HEK293 (cell line): ENCODE measurements at regions not wholly inside any gene's neighbourhood (a gene's known extent, or its start where the extent isn't known, plus 50 kb on each side); places are given as distances from the start of the nearest gene placed in this dataset.
A peak's percentile ranks its signal among the peaks of the same experiment; 100 is the strongest.

Experiments used
- CTCF ChIA-PET: fragments of 350-600 bp; formaldehyde crosslinking; extraction: SDS; loops from one replicate; lab custom pipeline; 2021; ENCODE audit warnings: antibody characterized with exemption; lab: Yijun Ruan, JAX
- POLR2A ChIA-PET: fragments of 300-600 bp; formaldehyde crosslinking; extraction: SDS; loops from one replicate; lab custom pipeline; 2020; ENCODE audit warnings: antibody characterized with exemption, inconsistent platforms; lab: Yijun Ruan, JAX
- H3K27ac ChIP-seq: fragments of 200-500 bp; sonication (Bioruptor generic); 2 replicates; pipeline ENCODE4 v1.5.1; 2014; ENCODE audit warnings: low read depth, low read length, control low read depth, inconsistent platforms; ENCODE audit errors: extremely low read depth
- H3K36me3 ChIP-seq, 2 experiments: fragments of 200-500 bp in 1 of 2; sonication (Bioruptor generic) in 1 of 2; 1 replicate in 1 of 2; 2 replicates in 1 of 2; pipeline ENCODE4 v1.5.1; 2014 to 2017; ENCODE audit warnings: inconsistent platforms in 2 of 2, low read length in 2 of 2; ENCODE audit not compliant: control insufficient read depth in 2 of 2, insufficient read depth in 1 of 2
- H3K4me1 ChIP-seq: fragments of 200-500 bp; sonication (Bioruptor generic); 2 replicates; pipeline ENCODE4 v1.5.1; 2014; ENCODE audit warnings: mild to moderate bottlenecking, low read length, inconsistent platforms; ENCODE audit not compliant: control insufficient read depth, insufficient read depth
- H3K4me3 ChIP-seq: 2 replicates; pipeline ENCODE4 v1.5.1; 2011; ENCODE audit warnings: low read depth, mild to moderate bottlenecking, control low read depth, low read length, moderate library complexity
- H3K9me3 ChIP-seq: fragments of 200-500 bp; sonication (Bioruptor generic); 2 replicates; pipeline ENCODE4 v1.5.1; 2014; ENCODE audit warnings: low read depth, low read length, inconsistent platforms; ENCODE audit not compliant: control insufficient read depth, insufficient read depth
- BCL11A ChIP-seq: fragments of 450-650 bp; formaldehyde crosslinking; IDR thresholded peaks from 2 replicates; pipeline ENCODE4 v1.5.1; 2016; ENCODE audit warnings: low read depth, missing biosample characterization, missing genetic modification characterization
- GFI1B ChIP-seq: fragments of 450-650 bp; formaldehyde crosslinking; IDR thresholded peaks from 2 replicates; pipeline ENCODE4 v1.5.1; 2016; ENCODE audit warnings: missing biosample characterization, missing genetic modification characterization
- GLIS1 ChIP-seq: fragments of 450-650 bp; formaldehyde crosslinking; IDR thresholded peaks from 2 replicates; pipeline ENCODE4 v1.5.1; 2016; ENCODE audit warnings: missing biosample characterization, missing genetic modification characterization
- GLIS2 ChIP-seq: fragments of 450-650 bp; formaldehyde crosslinking; IDR thresholded peaks from 2 replicates; pipeline ENCODE4 v1.5.1; 2016; ENCODE audit warnings: missing biosample characterization, missing genetic modification characterization
- HOXA7 ChIP-seq: sonication (generic); formaldehyde crosslinking; IDR thresholded peaks from 2 replicates; pipeline ENCODE4 v1.8.1; 2022; ENCODE audit warnings: missing genetic modification reagents, borderline replicate concordance
- KLF8 ChIP-seq: fragments of 450-650 bp; formaldehyde crosslinking; IDR thresholded peaks from 2 replicates; pipeline ENCODE4 v1.5.1; 2016; ENCODE audit warnings: missing biosample characterization, missing genetic modification characterization
- SCRT2 ChIP-seq: fragments of 450-650 bp; formaldehyde crosslinking; IDR thresholded peaks from 2 replicates; pipeline ENCODE4 v1.5.1; 2016; ENCODE audit warnings: missing biosample characterization, missing genetic modification characterization
- SP2 ChIP-seq: fragments of 450-650 bp; formaldehyde crosslinking; IDR thresholded peaks from 2 replicates; pipeline ENCODE4 v1.5.1; 2016; ENCODE audit warnings: missing biosample characterization, missing genetic modification characterization
- YY2 ChIP-seq: fragments of 450-650 bp; formaldehyde crosslinking; IDR thresholded peaks from 2 replicates; pipeline ENCODE4 v1.5.1; 2016; ENCODE audit warnings: missing biosample characterization, missing genetic modification characterization
- ZFHX2 ChIP-seq: fragments of 450-650 bp; formaldehyde crosslinking; conservative IDR thresholded peaks from 2 replicates; pipeline ENCODE4 v1.5.1; 2016; ENCODE audit warnings: missing biosample characterization, missing genetic modification characterization
- ZFP37 ChIP-seq: fragments of 450-650 bp; formaldehyde crosslinking; IDR thresholded peaks from 2 replicates; pipeline ENCODE4 v1.5.1; 2016; ENCODE audit warnings: missing biosample characterization, missing genetic modification characterization
- ZNF155 ChIP-seq: fragments of 450-650 bp; formaldehyde crosslinking; IDR thresholded peaks from 2 replicates; pipeline ENCODE4 v1.5.1; 2016; ENCODE audit warnings: missing biosample characterization, missing genetic modification characterization
- ZNF19 ChIP-seq: fragments of 450-650 bp; formaldehyde crosslinking; IDR thresholded peaks from 2 replicates; pipeline ENCODE4; 2016; ENCODE audit warnings: missing biosample characterization, missing genetic modification characterization, low read depth
- ZNF223 ChIP-seq: fragments of 450-650 bp; formaldehyde crosslinking; IDR thresholded peaks from 2 replicates; pipeline ENCODE4 v1.5.1; 2016; ENCODE audit warnings: missing biosample characterization, missing genetic modification characterization
- ZNF23 ChIP-seq: fragments of 450-650 bp; formaldehyde crosslinking; IDR thresholded peaks from 2 replicates; pipeline ENCODE4 v1.5.1; 2016; ENCODE audit warnings: missing biosample characterization, missing genetic modification characterization, borderline replicate concordance
- ZNF239 ChIP-seq: fragments of 450-650 bp; formaldehyde crosslinking; IDR thresholded peaks from 2 replicates; pipeline ENCODE4 v1.5.1; 2016; ENCODE audit warnings: missing biosample characterization, missing genetic modification characterization
- ZNF366 ChIP-seq: fragments of 450-650 bp; formaldehyde crosslinking; conservative IDR thresholded peaks from 2 replicates; pipeline ENCODE4 v1.5.1; 2016; ENCODE audit warnings: missing biosample characterization, missing genetic modification characterization
- ZNF530 ChIP-seq: fragments of 450-650 bp; formaldehyde crosslinking; IDR thresholded peaks from 2 replicates; pipeline ENCODE4 v1.5.1; 2016; ENCODE audit warnings: low read depth, missing biosample characterization, missing genetic modification characterization
- ZNF544 ChIP-seq: fragments of 450-650 bp; formaldehyde crosslinking; IDR thresholded peaks from 2 replicates; pipeline ENCODE4 v1.5.0; 2017; ENCODE audit warnings: missing biosample characterization, missing genetic modification characterization
- ZNF558 ChIP-seq: fragments of 450-650 bp; formaldehyde crosslinking; IDR thresholded peaks from 2 replicates; pipeline ENCODE4 v1.5.1; 2016; ENCODE audit warnings: missing biosample characterization, missing genetic modification characterization
- ZNF600 ChIP-seq: fragments of 450-650 bp; formaldehyde crosslinking; IDR thresholded peaks from 2 replicates; pipeline ENCODE4 v1.5.1; 2016; ENCODE audit warnings: missing biosample characterization, missing genetic modification characterization
- ZNF626 ChIP-seq: fragments of 450-650 bp; sonication (Bioruptor Pico); formaldehyde crosslinking; IDR thresholded peaks from 2 replicates; pipeline ENCODE4 v1.5.1; 2018; ENCODE audit warnings: missing biosample characterization, missing genetic modification characterization, inconsistent platforms
- ZNF654 ChIP-seq: fragments of 450-650 bp; formaldehyde crosslinking; IDR thresholded peaks from 2 replicates; pipeline ENCODE4 v1.5.1; 2016; ENCODE audit warnings: low read depth, missing biosample characterization, missing genetic modification characterization
- ZNF664 ChIP-seq: fragments of 450-650 bp; formaldehyde crosslinking; IDR thresholded peaks from 2 replicates; pipeline ENCODE4 v1.5.1; 2016; ENCODE audit warnings: missing biosample characterization, missing genetic modification characterization
- ZNF747 ChIP-seq: fragments of 450-650 bp; formaldehyde crosslinking; IDR thresholded peaks from 2 replicates; pipeline ENCODE4 v1.5.1; 2016; ENCODE audit warnings: missing biosample characterization, missing genetic modification characterization
- ZNF777 ChIP-seq: fragments of 450-650 bp; formaldehyde crosslinking; IDR thresholded peaks from 2 replicates; pipeline ENCODE4 v1.5.1; 2017; ENCODE audit warnings: missing biosample characterization, missing genetic modification characterization, borderline replicate concordance
- ZSCAN23 ChIP-seq: fragments of 450-650 bp; formaldehyde crosslinking; IDR thresholded peaks from 2 replicates; pipeline ENCODE4 v1.5.1; 2016; ENCODE audit warnings: missing biosample characterization, missing genetic modification characterization
- TF ChIP-seq, protein P1 (sequence below): fragments of 450-650 bp; formaldehyde crosslinking; IDR thresholded peaks from 2 replicates; pipeline ENCODE4 v1.5.1; 2017; ENCODE audit warnings: missing biosample characterization, missing genetic modification characterization
- TF ChIP-seq, protein P2 (sequence below): fragments of 450-650 bp; IDR thresholded peaks from 2 replicates; pipeline ENCODE4 v1.5.1; 2018; ENCODE audit warnings: missing biosample characterization, mild to moderate bottlenecking, missing genetic modification characterization
- TF ChIP-seq, protein P3 (sequence below): fragments of 450-650 bp; formaldehyde crosslinking; IDR thresholded peaks from 2 replicates; pipeline ENCODE4 v1.5.1; 2017; ENCODE audit warnings: missing biosample characterization, missing genetic modification characterization

DNA sequence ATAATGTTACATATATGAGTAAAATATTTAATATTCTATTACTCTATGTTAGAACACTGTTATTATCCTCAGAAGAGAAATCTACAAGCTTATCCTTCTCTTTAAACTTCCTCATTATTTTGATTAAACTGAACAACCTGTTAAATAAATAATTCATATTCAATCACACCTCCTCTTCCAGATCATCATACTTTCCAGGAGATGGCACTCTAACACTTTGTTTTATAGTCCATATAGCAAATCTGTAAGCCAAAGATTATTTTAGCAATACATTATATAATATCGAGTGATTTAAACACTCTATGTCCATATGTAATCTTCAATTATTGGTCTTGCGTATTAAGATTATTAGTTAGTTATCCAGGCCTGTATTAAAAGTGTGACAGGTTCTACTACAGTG, 694.1 kb downstream of the ANKRD7 start:
- TF ChIP-seq, protein P1, sequence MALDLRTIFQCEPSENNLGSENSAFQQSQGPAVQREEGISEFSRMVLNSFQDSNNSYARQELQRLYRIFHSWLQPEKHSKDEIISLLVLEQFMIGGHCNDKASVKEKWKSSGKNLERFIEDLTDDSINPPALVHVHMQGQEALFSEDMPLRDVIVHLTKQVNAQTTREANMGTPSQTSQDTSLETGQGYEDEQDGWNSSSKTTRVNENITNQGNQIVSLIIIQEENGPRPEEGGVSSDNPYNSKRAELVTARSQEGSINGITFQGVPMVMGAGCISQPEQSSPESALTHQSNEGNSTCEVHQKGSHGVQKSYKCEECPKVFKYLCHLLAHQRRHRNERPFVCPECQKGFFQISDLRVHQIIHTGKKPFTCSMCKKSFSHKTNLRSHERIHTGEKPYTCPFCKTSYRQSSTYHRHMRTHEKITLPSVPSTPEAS (tag by site-specific recombination) = no peak
- TF ChIP-seq SCRT2 (tag by site-specific recombination) = peak; percentile 40; the same call in 1 of the 2 replicates
- no peak for TF ChIP-seq KLF8 (tag by site-specific recombination)
- peak; percentile 82 for TF ChIP-seq ZNF654 (tag by site-specific recombination)
- no peak for TF ChIP-seq ZNF155 (tag by site-specific recombination)
- POLR2A ChIA-PET = no interaction called here
- Histone ChIP-seq H3K36me3 (no peaks in the 10 kb centered on the region), H3K4me1 (no peaks in the 10 kb centered on the region), H3K9me3 (no peaks in the 10 kb centered on the region), H3K4me3 (no peak overlapping the region), H3K27ac (no peak overlapping the region)
- CTCF ChIA-PET = interaction anchor here (0.6 to 1.0 kb wide), 3 partner anchors 9 to 258 kb away, joined by 3 to 4 read pairs (median 3); no protein-coding TSS in a partner anchor

DNA sequence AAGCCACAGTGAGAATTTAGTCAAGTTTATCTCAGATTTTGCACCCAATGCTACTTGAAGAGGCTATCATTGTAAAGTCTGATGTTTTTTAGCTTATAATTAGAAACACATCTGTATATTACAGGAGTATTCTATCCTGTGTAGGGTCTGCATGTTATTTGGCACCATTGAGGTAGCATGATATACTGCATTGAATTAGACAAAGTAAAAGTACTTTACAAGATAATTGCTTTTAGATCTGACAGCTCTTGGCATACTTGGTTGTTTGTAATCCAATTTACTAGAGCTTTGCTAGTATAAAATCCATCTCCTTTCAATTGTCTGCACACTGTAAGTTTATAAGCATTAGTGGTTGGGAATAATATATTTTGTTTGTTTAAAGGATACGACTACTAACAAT, 714.3 kb downstream of the ANKRD7 start:
- Histone ChIP-seq H3K4me3 (no peak overlapping the region), H3K4me1 (no peaks in the 10 kb centered on the region), H3K27ac (no peak overlapping the region)
- CTCF ChIA-PET = no interaction called here
- TF ChIP-seq SP2 (tag by site-specific recombination) (no peak), ZNF530 (tag by site-specific recombination) (no peak), ZNF747 (no peak), ZNF19 (tag by site-specific recombination) (no peak), GFI1B (tag by site-specific recombination) (no peak), ZNF239 (tag by site-specific recombination) (no peak), ZFP37 (tag by site-specific recombination) (no peak), GLIS1 (tag by site-specific recombination) (no peak), ZNF664 (tag by site-specific recombination) (no peak), ZNF626 (tag by site-specific recombination) (no peak), GLIS2 (tag by site-specific recombination) (no peak), ZNF366 (tag by site-specific recombination) (no peak), ZFHX2 (tag by site-specific recombination) (no peak)
- TF ChIP-seq, protein P2, sequence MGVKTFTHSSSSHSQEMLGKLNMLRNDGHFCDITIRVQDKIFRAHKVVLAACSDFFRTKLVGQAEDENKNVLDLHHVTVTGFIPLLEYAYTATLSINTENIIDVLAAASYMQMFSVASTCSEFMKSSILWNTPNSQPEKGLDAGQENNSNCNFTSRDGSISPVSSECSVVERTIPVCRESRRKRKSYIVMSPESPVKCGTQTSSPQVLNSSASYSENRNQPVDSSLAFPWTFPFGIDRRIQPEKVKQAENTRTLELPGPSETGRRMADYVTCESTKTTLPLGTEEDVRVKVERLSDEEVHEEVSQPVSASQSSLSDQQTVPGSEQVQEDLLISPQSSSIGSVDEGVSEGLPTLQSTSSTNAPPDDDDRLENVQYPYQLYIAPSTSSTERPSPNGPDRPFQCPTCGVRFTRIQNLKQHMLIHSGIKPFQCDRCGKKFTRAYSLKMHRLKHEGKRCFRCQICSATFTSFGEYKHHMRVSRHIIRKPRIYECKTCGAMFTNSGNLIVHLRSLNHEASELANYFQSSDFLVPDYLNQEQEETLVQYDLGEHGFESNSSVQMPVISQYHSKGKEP = no peak
- TF ChIP-seq, all 188 proteins: peak for 0
- POLR2A ChIA-PET = no interaction called here
- no peaks in the 10 kb centered on the region for H3K9me3 ChIP-seq
- H3K36me3 ChIP-seq = no peaks in the 10 kb centered on the region

DNA sequence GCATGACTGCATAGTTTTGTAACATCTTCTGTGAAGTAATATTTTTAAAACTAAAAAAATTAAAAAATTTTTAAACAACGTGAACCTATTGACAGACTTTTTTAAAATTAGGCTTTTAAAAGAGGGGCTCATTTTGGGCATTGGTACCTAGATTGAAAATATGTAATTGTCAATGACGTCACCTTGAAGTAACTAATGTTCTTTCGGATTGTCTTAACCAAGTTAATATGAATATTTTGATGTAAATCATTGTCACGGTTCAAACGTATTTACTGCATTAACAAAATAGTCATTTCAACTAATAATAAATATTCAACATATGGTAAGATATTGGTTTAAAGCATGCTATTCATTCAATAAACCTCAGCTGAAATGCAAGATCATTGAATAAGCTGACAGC, 719.8 kb downstream of the ANKRD7 start:
- no peak for TF ChIP-seq ZNF600 (tag by site-specific recombination)
- TF ChIP-seq, protein P3, sequence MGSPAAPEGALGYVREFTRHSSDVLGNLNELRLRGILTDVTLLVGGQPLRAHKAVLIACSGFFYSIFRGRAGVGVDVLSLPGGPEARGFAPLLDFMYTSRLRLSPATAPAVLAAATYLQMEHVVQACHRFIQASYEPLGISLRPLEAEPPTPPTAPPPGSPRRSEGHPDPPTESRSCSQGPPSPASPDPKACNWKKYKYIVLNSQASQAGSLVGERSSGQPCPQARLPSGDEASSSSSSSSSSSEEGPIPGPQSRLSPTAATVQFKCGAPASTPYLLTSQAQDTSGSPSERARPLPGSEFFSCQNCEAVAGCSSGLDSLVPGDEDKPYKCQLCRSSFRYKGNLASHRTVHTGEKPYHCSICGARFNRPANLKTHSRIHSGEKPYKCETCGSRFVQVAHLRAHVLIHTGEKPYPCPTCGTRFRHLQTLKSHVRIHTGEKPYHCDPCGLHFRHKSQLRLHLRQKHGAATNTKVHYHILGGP (tag by site-specific recombination) = no peak
- no peak for TF ChIP-seq ZNF777 (tag by site-specific recombination)
- no peak for TF ChIP-seq ZNF544 (tag by site-specific recombination)
- no peak for TF ChIP-seq ZNF223 (tag by site-specific recombination)
- no peak for TF ChIP-seq YY2 (tag by site-specific recombination)
- TF ChIP-seq HOXA7 (CRISPR knock-in tag) = no peak
- no peak for TF ChIP-seq ZNF23
- no peak for TF ChIP-seq BCL11A (tag by site-specific recombination)
- TF ChIP-seq ZSCAN23 (tag by site-specific recombination) = no peak
- TF ChIP-seq ZNF558 (tag by site-specific recombination) = no peak
- POLR2A ChIA-PET = no interaction called here
- Histone ChIP-seq H3K9me3 (no peaks in the 10 kb centered on the region), H3K27ac (no peak overlapping the region), H3K36me3 (no peaks in the 10 kb centered on the region), H3K4me1 (no peaks in the 10 kb centered on the region), H3K4me3 (no peak overlapping the region)
- CTCF ChIA-PET = no interaction called here
